Tibial nerve (tissue), 4 donors: ENCODE measurements at regions not wholly inside any gene's neighbourhood (a gene's known extent, or its start where the extent isn't known, plus 50 kb on each side); places are given as distances from the start of the nearest gene placed in this dataset.

ENCODE experiments used
- EP300 ChIP-seq, 2 donors: sonication (generic); formaldehyde crosslinking; IDR thresholded peaks; one replicate each; pipeline ENCODE4 v1.6.1; 2017; ENCODE audit warnings: antibody characterized with exemption in 2 of 2, mild to moderate bottlenecking in 1 of 2
- POLR2A ChIP-seq, 2 donors: fragments of 450-650 bp; IDR thresholded peaks; one replicate each; pipeline ENCODE4 v1.6.1; 2017; ENCODE audit warnings: antibody characterized with exemption in 2 of 2, mild to moderate bottlenecking in 2 of 2, moderate library complexity in 2 of 2
- TF ChIP-seq, protein P1 (sequence below), 5 experiments: fragments of 200-600 bp in 3 of 5; fragments of 450-650 bp in 2 of 5; sonication (generic) in 3 of 5; IDR thresholded peaks; one replicate each; pipeline ENCODE4 v1.5.1; 2016 to 2019; ENCODE audit warnings: antibody characterized with exemption in 5 of 5, mild to moderate bottlenecking in 3 of 5, moderate library complexity in 2 of 5

DNA sequence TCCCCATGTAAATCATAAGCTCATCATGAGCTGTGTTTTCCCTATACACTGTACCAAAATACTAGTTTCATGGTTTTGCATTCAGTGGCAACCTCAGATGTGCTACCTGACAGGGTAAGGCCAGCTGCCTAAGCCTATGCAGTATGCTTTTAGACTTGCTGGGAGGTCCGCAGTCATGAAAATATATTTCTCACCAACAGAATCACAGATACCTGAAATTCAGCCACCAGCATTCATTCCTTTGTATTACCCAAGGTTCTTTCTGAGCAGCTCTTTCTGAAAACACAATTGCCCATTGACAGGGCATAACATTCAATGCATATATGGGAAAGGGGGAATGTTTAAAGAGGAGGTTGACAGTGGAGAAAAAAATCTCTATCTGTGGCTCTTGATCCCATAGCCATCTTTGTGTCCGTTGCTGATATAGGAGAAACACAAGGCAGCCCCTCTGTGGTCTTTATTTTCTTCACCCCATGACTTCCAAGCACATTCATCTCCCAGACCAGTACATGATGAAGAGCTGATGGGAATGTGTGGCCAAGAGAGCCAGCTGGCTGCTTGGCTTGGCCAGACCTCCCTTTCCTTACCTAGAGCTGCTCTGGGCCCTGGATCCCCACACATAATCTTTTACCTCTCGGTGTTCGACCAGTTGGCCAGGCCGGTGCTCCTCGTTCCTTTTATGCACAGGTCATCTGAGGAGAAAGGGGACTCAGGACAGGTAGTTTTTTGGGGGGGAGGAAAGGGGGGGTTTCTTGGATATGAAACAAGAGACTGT is 162.9 kb downstream of the KCNA5 start:
- TF ChIP-seq, protein P1, sequence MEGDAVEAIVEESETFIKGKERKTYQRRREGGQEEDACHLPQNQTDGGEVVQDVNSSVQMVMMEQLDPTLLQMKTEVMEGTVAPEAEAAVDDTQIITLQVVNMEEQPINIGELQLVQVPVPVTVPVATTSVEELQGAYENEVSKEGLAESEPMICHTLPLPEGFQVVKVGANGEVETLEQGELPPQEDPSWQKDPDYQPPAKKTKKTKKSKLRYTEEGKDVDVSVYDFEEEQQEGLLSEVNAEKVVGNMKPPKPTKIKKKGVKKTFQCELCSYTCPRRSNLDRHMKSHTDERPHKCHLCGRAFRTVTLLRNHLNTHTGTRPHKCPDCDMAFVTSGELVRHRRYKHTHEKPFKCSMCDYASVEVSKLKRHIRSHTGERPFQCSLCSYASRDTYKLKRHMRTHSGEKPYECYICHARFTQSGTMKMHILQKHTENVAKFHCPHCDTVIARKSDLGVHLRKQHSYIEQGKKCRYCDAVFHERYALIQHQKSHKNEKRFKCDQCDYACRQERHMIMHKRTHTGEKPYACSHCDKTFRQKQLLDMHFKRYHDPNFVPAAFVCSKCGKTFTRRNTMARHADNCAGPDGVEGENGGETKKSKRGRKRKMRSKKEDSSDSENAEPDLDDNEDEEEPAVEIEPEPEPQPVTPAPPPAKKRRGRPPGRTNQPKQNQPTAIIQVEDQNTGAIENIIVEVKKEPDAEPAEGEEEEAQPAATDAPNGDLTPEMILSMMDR (IDR thresholded peaks at IDR 0.05), result no peak
- TF ChIP-seq POLR2A (IDR thresholded peaks at IDR 0.05) (no peak), EP300 (IDR thresholded peaks at IDR 0.05) (no peak)
